AG09309 (cell line): ENCODE measurements at regions not wholly inside any gene's neighbourhood (a gene's known extent, or its start where the extent isn't known, plus 50 kb on each side); places are given as distances from the start of the nearest gene placed in this dataset.

Experiments
- DNase-seq: peaks from one replicate; pipeline ENCODE4 v3.0.0-alpha.2; 2010; ENCODE audit warnings: low read depth
- H3K4me3 ChIP-seq: 2 replicates; pipeline ENCODE4 v1.5.1; 2011; ENCODE audit warnings: mild to moderate bottlenecking, low read depth, low read length, moderate library complexity; ENCODE audit not compliant: control insufficient read depth
- TF ChIP-seq, protein P1 (sequence below): IDR thresholded peaks from 2 replicates; pipeline ENCODE4 v1.5.1; 2011; ENCODE audit warnings: mild to moderate bottlenecking, low read depth, low read length, inconsistent platforms; ENCODE audit not compliant: insufficient read depth, control insufficient read depth; ENCODE audit errors: missing control alignments

DNA sequence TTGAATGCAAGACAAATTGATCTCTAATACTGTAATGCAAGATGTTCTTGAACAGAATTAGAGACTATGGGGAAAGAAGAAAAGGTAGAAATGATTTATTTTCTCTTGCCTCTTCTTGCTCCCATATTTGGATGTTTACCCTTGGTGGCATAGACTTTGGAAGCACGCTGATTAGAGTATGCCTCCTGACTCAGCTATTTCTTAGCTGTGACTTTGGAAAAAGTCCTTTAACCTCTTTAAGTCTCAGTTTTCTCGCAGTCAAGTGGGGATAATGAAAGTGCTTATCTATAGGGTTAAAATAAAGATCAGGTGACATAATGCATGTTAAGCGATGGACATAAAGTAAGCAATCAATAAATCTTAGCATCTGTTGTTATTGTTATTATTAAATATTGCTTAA, 545.5 kb downstream of the GLUD2 start:
- no peak overlapping the region for H3K4me3 ChIP-seq
- TF ChIP-seq, protein P1, sequence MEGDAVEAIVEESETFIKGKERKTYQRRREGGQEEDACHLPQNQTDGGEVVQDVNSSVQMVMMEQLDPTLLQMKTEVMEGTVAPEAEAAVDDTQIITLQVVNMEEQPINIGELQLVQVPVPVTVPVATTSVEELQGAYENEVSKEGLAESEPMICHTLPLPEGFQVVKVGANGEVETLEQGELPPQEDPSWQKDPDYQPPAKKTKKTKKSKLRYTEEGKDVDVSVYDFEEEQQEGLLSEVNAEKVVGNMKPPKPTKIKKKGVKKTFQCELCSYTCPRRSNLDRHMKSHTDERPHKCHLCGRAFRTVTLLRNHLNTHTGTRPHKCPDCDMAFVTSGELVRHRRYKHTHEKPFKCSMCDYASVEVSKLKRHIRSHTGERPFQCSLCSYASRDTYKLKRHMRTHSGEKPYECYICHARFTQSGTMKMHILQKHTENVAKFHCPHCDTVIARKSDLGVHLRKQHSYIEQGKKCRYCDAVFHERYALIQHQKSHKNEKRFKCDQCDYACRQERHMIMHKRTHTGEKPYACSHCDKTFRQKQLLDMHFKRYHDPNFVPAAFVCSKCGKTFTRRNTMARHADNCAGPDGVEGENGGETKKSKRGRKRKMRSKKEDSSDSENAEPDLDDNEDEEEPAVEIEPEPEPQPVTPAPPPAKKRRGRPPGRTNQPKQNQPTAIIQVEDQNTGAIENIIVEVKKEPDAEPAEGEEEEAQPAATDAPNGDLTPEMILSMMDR = no peak
- no peak for DNase-seq

DNA sequence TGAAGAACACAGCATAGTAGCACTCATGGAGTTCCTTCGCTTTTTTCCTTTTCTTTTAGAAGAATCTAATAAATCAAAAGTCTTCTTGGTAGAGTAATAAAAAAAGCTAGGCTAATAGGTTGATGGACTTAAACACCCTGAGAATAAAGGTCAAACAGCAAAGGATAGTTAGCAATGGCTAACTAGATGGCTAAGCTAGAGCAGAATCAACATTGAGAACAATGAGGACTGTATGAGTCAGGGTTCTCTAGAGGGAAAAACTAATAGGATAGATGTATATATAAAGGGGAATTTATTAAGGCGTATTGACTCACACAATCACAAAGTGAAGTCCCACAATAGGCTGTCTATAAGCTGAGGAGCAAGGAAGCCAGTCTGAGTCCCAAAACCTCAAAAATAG, 550.9 kb downstream of the GLUD2 start:
- no peak overlapping the region for H3K4me3 ChIP-seq
- DNase-seq = no peak
- TF ChIP-seq, protein P1 = no peak

DNA sequence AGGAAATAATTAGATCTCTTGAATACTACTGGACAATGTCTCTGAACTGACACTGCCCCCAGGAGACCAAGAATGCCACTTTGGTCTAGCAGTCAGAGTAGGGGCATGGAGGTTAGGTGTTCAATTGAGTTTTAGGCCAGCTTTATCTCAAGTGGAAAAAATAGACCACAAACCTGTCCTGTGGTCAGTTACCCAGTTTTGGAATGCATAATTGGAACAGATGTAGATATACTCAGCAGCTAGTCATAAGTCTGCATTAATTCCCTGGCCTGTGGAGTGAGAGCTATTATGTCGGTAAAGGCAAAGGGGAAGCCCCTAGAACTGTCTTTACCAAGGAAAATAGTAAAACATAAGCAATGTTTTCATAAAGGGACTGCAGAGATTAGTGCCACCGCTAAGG, 587.7 kb downstream of the GLUD2 start:
- TF ChIP-seq, protein P1 = no peak
- no peak for DNase-seq

DNA sequence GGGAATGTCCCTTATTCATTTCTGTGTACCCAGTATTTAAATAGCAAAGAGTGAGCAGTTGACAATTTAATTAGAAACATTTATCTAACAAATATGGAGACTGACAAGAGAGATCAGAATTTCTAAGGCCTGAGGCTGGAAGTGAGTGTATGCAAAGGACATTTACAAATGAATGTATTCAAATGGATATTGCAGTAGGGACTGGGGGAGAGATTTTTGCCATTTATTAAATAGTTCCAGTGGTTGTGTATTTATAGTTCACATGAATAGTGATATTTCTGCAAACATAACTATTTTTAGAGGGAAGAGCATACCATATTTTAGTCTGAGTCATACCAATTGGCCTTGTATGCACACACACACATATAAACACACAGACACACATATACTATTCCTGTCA, 592.4 kb downstream of the GLUD2 start:
- TF ChIP-seq, protein P1 = no peak
- DNase-seq = no peak
- no peak overlapping the region for H3K4me3 ChIP-seq

More for the DNA sequence above, 587.7 kb downstream of the GLUD2 start:
- H3K4me3 ChIP-seq = no peak overlapping the region

DNA sequence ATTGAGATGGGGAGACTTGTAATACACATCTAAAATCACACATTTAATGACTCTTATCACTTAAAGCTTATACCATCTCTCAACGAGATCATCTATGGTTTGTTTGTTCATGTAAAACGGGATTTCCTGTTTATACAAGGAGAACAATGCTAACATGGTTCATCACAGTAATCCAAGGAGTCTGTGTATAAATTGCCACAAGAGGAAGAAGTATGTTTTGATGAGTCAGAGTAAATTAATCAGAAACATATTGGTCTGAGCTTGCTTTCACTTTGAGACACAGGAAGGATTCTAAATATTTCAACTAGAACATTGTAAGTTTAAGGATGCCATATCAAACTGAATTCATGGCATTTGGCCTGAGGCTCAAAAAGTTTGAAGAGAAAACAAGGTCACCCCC, 594.1 kb downstream of the GLUD2 start:
- TF ChIP-seq, protein P1 = no peak
- peak; percentile 24 for DNase-seq
- no peak overlapping the region for H3K4me3 ChIP-seq

DNA sequence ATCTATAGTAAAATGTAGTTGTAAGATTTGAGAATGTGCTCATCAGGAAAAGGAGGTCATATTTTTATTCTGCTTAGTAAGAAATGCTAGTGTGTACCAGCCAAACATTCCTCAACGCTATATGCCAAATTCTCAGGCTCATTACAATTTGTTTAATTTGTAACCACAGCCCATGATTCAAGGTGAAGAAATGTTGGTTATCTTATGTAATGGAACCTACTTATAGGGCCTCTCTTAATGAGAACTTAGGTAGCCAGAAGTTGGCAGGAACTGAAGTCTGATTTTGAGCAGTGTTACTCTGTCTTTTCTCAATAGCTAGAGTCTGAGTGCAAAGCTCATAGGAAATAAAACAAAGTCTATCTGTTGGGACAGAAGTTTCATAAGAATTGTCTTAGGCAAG, 595.0 kb downstream of the GLUD2 start:
- H3K4me3 ChIP-seq = no peak overlapping the region
- TF ChIP-seq, protein P1 = no peak
- DNase-seq = peak; percentile 11

DNA sequence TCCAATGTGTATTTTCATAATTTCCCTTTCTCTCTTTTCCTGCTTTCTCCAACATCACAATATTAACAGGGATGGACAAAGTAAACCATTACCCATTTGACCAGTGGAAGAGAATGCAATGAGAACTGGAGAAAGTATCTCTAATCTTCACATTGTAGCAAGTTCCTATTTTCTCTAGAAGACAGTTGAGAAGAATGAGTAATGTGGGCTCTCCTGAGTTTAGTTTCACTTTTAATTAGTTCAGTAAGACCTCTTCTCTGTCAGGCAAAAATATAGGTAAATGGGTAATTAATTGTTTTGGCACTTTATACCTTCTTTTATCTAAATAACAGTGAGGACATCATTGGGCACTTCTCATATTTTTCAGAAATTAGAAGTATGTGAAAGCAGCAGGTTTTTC, 602.0 kb downstream of the GLUD2 start:
- DNase-seq = no peak
- H3K4me3 ChIP-seq = no peak overlapping the region
- TF ChIP-seq, protein P1 = no peak
